ENCODE measurements at regions not wholly inside any gene's neighbourhood (a gene's known extent, or its start where the extent isn't known, plus 50 kb on each side); places are given as distances from the start of the nearest gene placed in this dataset.
A peak's percentile ranks its signal among the peaks of the same experiment; 100 is the strongest.

GRCh38 chr12:63276537-63277365 is 125.8 kb upstream of the AVPR1A start:
- no peak overlapping the region for H3K27ac Mint-ChIP-seq
- H3K4me1 Mint-ChIP-seq (ENCODE audit: low read depth) = no peaks in the 10 kb centered on the region
- CTCF ChIA-PET = no interaction called here
- no peak overlapping the region for H3K4me3 Mint-ChIP-seq
- peaks cover 2% of the 10 kb centered on the region for H3K27me3 Mint-ChIP-seq (ENCODE audit: low read depth)
- peaks cover 5% of the 10 kb centered on the region for H3K9me3 Mint-ChIP-seq
- intact Hi-C loops (cut with micrococcal nuclease) = loop anchor here (2.0 kb wide), 1 partner anchor 172 kb away; no protein-coding TSS in a partner anchor
- DNase-seq = peak; percentile 13
- H3K36me3 Mint-ChIP-seq (ENCODE audit: low read depth) = no peaks in the 10 kb centered on the region

- H3K27me3 Mint-ChIP-seq (ENCODE audit: low read depth) = no peaks in the 10 kb centered on the region
- CTCF ChIA-PET = no interaction called here
- no peak overlapping the region for H3K4me3 Mint-ChIP-seq
- no peaks in the 10 kb centered on the region for H3K4me1 Mint-ChIP-seq (ENCODE audit: low read depth)
- H3K9me3 Mint-ChIP-seq = peaks cover 16% of the 10 kb centered on the region
- intact Hi-C loops (cut with micrococcal nuclease) = no loop called here
- H3K27ac Mint-ChIP-seq = no peak overlapping the region
- DNase-seq = no peak
- H3K36me3 Mint-ChIP-seq (ENCODE audit: low read depth) = no peaks in the 10 kb centered on the region
Observed at GRCh38 chr12:63266988-63267387, 116.0 kb upstream of the AVPR1A start.

GRCh38 chr12:63264629-63265028 is 113.6 kb upstream of the AVPR1A start:
- Mint-ChIP-seq H3K27ac (no peak overlapping the region), H3K4me1 (ENCODE audit: low read depth) (no peaks in the 10 kb centered on the region), H3K9me3 (peaks cover 12% of the 10 kb centered on the region), H3K36me3 (ENCODE audit: low read depth) (no peaks in the 10 kb centered on the region), H3K27me3 (ENCODE audit: low read depth) (no peaks in the 10 kb centered on the region), H3K4me3 (no peak overlapping the region)
- no peak for DNase-seq
- intact Hi-C loops (cut with micrococcal nuclease) = no loop called here
- CTCF ChIA-PET = no interaction called here

- H3K27me3 Mint-ChIP-seq (ENCODE audit: low read depth) = no peaks in the 10 kb centered on the region
- no peak overlapping the region for H3K4me3 Mint-ChIP-seq
- no peak for DNase-seq
- CTCF ChIA-PET = no interaction called here
- peaks cover 5% of the 10 kb centered on the region for H3K9me3 Mint-ChIP-seq
- intact Hi-C loops (cut with micrococcal nuclease) = no loop called here
- no peak overlapping the region for H3K27ac Mint-ChIP-seq
- H3K36me3 Mint-ChIP-seq (ENCODE audit: low read depth) = no peaks in the 10 kb centered on the region
- no peaks in the 10 kb centered on the region for H3K4me1 Mint-ChIP-seq (ENCODE audit: low read depth)
Observed at GRCh38 chr12:63250486-63250885, 99.5 kb upstream of the AVPR1A start.

GRCh38 chr12:63238892-63239291 is 87.9 kb upstream of the AVPR1A start:
- no peaks in the 10 kb centered on the region for H3K36me3 Mint-ChIP-seq (ENCODE audit: low read depth)
- DNase-seq = no peak
- intact Hi-C loops (cut with micrococcal nuclease) = no loop called here
- H3K9me3 Mint-ChIP-seq = peaks cover 4% of the 10 kb centered on the region
- H3K27ac Mint-ChIP-seq = no peak overlapping the region
- H3K4me3 Mint-ChIP-seq = no peak overlapping the region
- no peaks in the 10 kb centered on the region for H3K27me3 Mint-ChIP-seq (ENCODE audit: low read depth)
- no peaks in the 10 kb centered on the region for H3K4me1 Mint-ChIP-seq (ENCODE audit: low read depth)
- CTCF ChIA-PET = no interaction called here

- Mint-ChIP-seq H3K27ac (no peak overlapping the region), H3K9me3 (no peaks in the 10 kb centered on the region)
- CTCF ChIA-PET = no interaction called here
Observed at GRCh38 chr12:63232896-63233295, 81.9 kb upstream of the AVPR1A start.

GRCh38 chr12:63228853-63229252 is 77.9 kb upstream of the AVPR1A start:
- CTCF ChIA-PET = no interaction called here
- Mint-ChIP-seq H3K27me3 (ENCODE audit: low read depth) (no peaks in the 10 kb centered on the region), H3K36me3 (ENCODE audit: low read depth) (no peaks in the 10 kb centered on the region), H3K9me3 (no peaks in the 10 kb centered on the region), H3K4me3 (no peak overlapping the region), H3K27ac (no peak overlapping the region), H3K4me1 (ENCODE audit: low read depth) (no peaks in the 10 kb centered on the region)
- intact Hi-C loops (cut with micrococcal nuclease) = no loop called here
- no peak for DNase-seq

More at GRCh38 chr12:63232896-63233295, 81.9 kb upstream of the AVPR1A start:
- Mint-ChIP-seq H3K4me3 (no peak overlapping the region), H3K36me3 (ENCODE audit: low read depth) (no peaks in the 10 kb centered on the region), H3K4me1 (ENCODE audit: low read depth) (no peaks in the 10 kb centered on the region), H3K27me3 (ENCODE audit: low read depth) (no peaks in the 10 kb centered on the region)
- intact Hi-C loops (cut with micrococcal nuclease) = no loop called here
- DNase-seq = no peak

- CTCF ChIA-PET = no interaction called here
- DNase-seq = no peak
- H3K36me3 Mint-ChIP-seq (ENCODE audit: low read depth) = no peaks in the 10 kb centered on the region
- no peak overlapping the region for H3K4me3 Mint-ChIP-seq
- intact Hi-C loops (cut with micrococcal nuclease) = no loop called here
- H3K27ac Mint-ChIP-seq = no peak overlapping the region
- H3K9me3 Mint-ChIP-seq = no peaks in the 10 kb centered on the region
- no peaks in the 10 kb centered on the region for H3K4me1 Mint-ChIP-seq (ENCODE audit: low read depth)
- no peaks in the 10 kb centered on the region for H3K27me3 Mint-ChIP-seq (ENCODE audit: low read depth)
Observed at GRCh38 chr12:63226792-63227463, 75.9 kb upstream of the AVPR1A start.

GRCh38 chr12:63224396-63224795 is 73.4 kb upstream of the AVPR1A start:
- no peaks in the 10 kb centered on the region for H3K9me3 Mint-ChIP-seq
- no peak overlapping the region for H3K4me3 Mint-ChIP-seq
- no peaks in the 10 kb centered on the region for H3K27me3 Mint-ChIP-seq (ENCODE audit: low read depth)
- DNase-seq = no peak
- no peaks in the 10 kb centered on the region for H3K4me1 Mint-ChIP-seq (ENCODE audit: low read depth)
- intact Hi-C loops (cut with micrococcal nuclease) = no loop called here
- H3K27ac Mint-ChIP-seq = no peak overlapping the region
- no peaks in the 10 kb centered on the region for H3K36me3 Mint-ChIP-seq (ENCODE audit: low read depth)
- CTCF ChIA-PET = no interaction called here

GRCh38 chr12:63223128-63223527 is 72.1 kb upstream of the AVPR1A start:
- Mint-ChIP-seq H3K27ac (no peak overlapping the region), H3K36me3 (ENCODE audit: low read depth) (no peaks in the 10 kb centered on the region), H3K27me3 (ENCODE audit: low read depth) (no peaks in the 10 kb centered on the region), H3K4me1 (ENCODE audit: low read depth) (no peaks in the 10 kb centered on the region), H3K4me3 (no peak overlapping the region), H3K9me3 (no peaks in the 10 kb centered on the region)
- DNase-seq = no peak
- intact Hi-C loops (cut with micrococcal nuclease) = no loop called here
- CTCF ChIA-PET = no interaction called here

GRCh38 chr12:63222582-63222981 is 71.6 kb upstream of the AVPR1A start:
- Mint-ChIP-seq H3K27me3 (ENCODE audit: low read depth) (no peaks in the 10 kb centered on the region), H3K27ac (no peak overlapping the region), H3K4me3 (no peak overlapping the region), H3K9me3 (no peaks in the 10 kb centered on the region), H3K4me1 (ENCODE audit: low read depth) (no peaks in the 10 kb centered on the region), H3K36me3 (ENCODE audit: low read depth) (no peaks in the 10 kb centered on the region)
- intact Hi-C loops (cut with micrococcal nuclease) = no loop called here
- CTCF ChIA-PET = no interaction called here
- DNase-seq = no peak

- no peaks in the 10 kb centered on the region for H3K27me3 Mint-ChIP-seq (ENCODE audit: low read depth)
- no peak overlapping the region for H3K4me3 Mint-ChIP-seq
- H3K36me3 Mint-ChIP-seq (ENCODE audit: low read depth) = no peaks in the 10 kb centered on the region
- no peak overlapping the region for H3K27ac Mint-ChIP-seq
- H3K4me1 Mint-ChIP-seq (ENCODE audit: low read depth) = no peaks in the 10 kb centered on the region
- H3K9me3 Mint-ChIP-seq = no peaks in the 10 kb centered on the region
- intact Hi-C loops (cut with micrococcal nuclease) = no loop called here
- no peak for DNase-seq
- CTCF ChIA-PET = no interaction called here
Observed at GRCh38 chr12:63220921-63221320, 69.9 kb upstream of the AVPR1A start.

GRCh38 chr12:63212316-63212715 is 61.3 kb upstream of the AVPR1A start:
- H3K27me3 Mint-ChIP-seq (ENCODE audit: low read depth) = no peaks in the 10 kb centered on the region
- no peaks in the 10 kb centered on the region for H3K9me3 Mint-ChIP-seq
- no peak overlapping the region for H3K4me3 Mint-ChIP-seq
- intact Hi-C loops (cut with micrococcal nuclease) = no loop called here
- DNase-seq = no peak
- H3K4me1 Mint-ChIP-seq (ENCODE audit: low read depth) = no peaks in the 10 kb centered on the region
- no peaks in the 10 kb centered on the region for H3K36me3 Mint-ChIP-seq (ENCODE audit: low read depth)
- H3K27ac Mint-ChIP-seq = no peak overlapping the region
- CTCF ChIA-PET = interaction anchor here (0.9 kb wide), 1 partner anchor 282 kb away, joined by 3 read pairs; no protein-coding TSS in a partner anchor

Data from activated naive CD4-positive, alpha-beta T cell treated with anti-CD3 and anti-CD28 coated beads for 36 hours (primary cell).